GM12878 (cell line): ENCODE measurements at regions not wholly inside any gene's neighbourhood (a gene's known extent, or its start where the extent isn't known, plus 50 kb on each side); places are given as distances from the start of the nearest gene placed in this dataset.

ENCODE experiments used
- ATAC-seq: fragments of 200-7000 bp; cut with Tn5 transposase; 3 replicates; pipeline ENCODE4 v1.9.1; 2020; ENCODE audit warnings: mild to moderate bottlenecking, moderate library complexity
- BruUV-seq: library from RNA; stranded (reverse); fragments of 400-500 nt; replicated peaks from 2 replicates; lab custom pipeline; 2021; lab: Mats Ljungman, UMichigan
- CTCF ChIA-PET: fragments of 300-600 bp; sonication (Branson Sonifier 250); formaldehyde crosslinking; extraction: SDS; loops from one replicate; lab custom pipeline; 2021; ENCODE audit warnings: inconsistent platforms; lab: Yijun Ruan, JAX
- POLR2A ChIA-PET: fragments of 350-600 bp; formaldehyde crosslinking; extraction: SDS; loops from one replicate; lab custom pipeline; 2021; ENCODE audit warnings: inconsistent platforms; lab: Charles Lee
- RAD21 ChIA-PET: fragments of 300-600 bp; sonication (Branson Sonifier 250); formaldehyde crosslinking; loops from one replicate; lab custom pipeline; 2023; ENCODE audit warnings: antibody characterized with exemption; ENCODE audit not compliant: unreplicated experiment; lab: Charles Lee
- SMC1A ChIA-PET: fragments of 300-600 bp; sonication (Branson Sonifier 250); formaldehyde crosslinking; loops from one replicate; lab custom pipeline; 2023; ENCODE audit not compliant: unreplicated experiment, uncharacterized antibody; lab: Charles Lee
- DNase-seq: peaks from one replicate; pipeline ENCODE4 v3.0.0-alpha.2; 2011; ENCODE audit warnings: low read depth, low spot score
- FAIRE-seq: peaks from 3 replicates; lab custom pipeline; 2011; peaks lifted over from hg19 to GRCh38; lab: Jason Lieb, UNC
- H2AFZ ChIP-seq: 2 replicates; pipeline ENCODE4 v1.6.0; 2011; ENCODE audit warnings: low read depth, low read length, control low read depth; ENCODE audit not compliant: control insufficient read depth
- H3K27ac ChIP-seq: 2 replicates; pipeline ENCODE4 v1.5.1; 2011; ENCODE audit warnings: control low read depth; ENCODE audit not compliant: control insufficient read depth, insufficient read depth
- H3K27me3 ChIP-seq, 2 experiments: replicated peaks in 1 of 2; 2 replicates each; pipeline versions ENCODE4 v1.6.0 to v1.6.1; 2011; ENCODE audit warnings: low read length in 1 of 2; ENCODE audit not compliant: control insufficient read depth in 2 of 2, insufficient read depth in 2 of 2
- H3K36me3 ChIP-seq, 2 experiments: 2 replicates each; pipeline ENCODE4 v1.5.1; 2011; ENCODE audit warnings: low read length in 1 of 2; ENCODE audit not compliant: control insufficient read depth in 2 of 2, insufficient read depth in 2 of 2
- H3K4me1 ChIP-seq: 2 replicates; pipeline ENCODE4 v1.6.1; 2011; ENCODE audit warnings: mild to moderate bottlenecking, low read length, moderate library complexity, mixed read lengths; ENCODE audit not compliant: control insufficient read depth, insufficient read depth
- H3K4me2 ChIP-seq: 2 replicates; pipeline ENCODE4 v1.6.0; 2011; ENCODE audit warnings: control low read depth; ENCODE audit not compliant: control insufficient read depth, insufficient read depth
- H3K4me3 ChIP-seq: fragments of 200-600 bp; sonication (generic); 2 replicates; pipeline ENCODE4 v1.5.1; 2016
- H3K79me2 ChIP-seq: 2 replicates; pipeline ENCODE4 v1.6.0; 2011; ENCODE audit warnings: low read length; ENCODE audit not compliant: control insufficient read depth, insufficient read depth
- H3K9ac ChIP-seq: 2 replicates; pipeline ENCODE4 v1.8.0; 2011; ENCODE audit warnings: low read length, control low read depth, mixed read lengths; ENCODE audit not compliant: control insufficient read depth, insufficient read depth
- H3K9me3 ChIP-seq: replicated peaks from 3 replicates; pipeline ENCODE4 v1.5.1; 2011; ENCODE audit warnings: mild to moderate bottlenecking, low read length; ENCODE audit not compliant: control insufficient read depth, insufficient read depth
- H4K20me1 ChIP-seq: 2 replicates; pipeline ENCODE4 v1.6.0; 2011; ENCODE audit not compliant: control insufficient read depth, insufficient read depth
- ASH2L ChIP-seq: fragments of 300-600, 200-600 bp; sonication (generic); IDR thresholded peaks from 2 replicates; pipeline ENCODE4 v1.6.1; 2017; ENCODE audit warnings: low read depth, mild to moderate bottlenecking, borderline replicate concordance
- BCL11A ChIP-seq: IDR thresholded peaks from 2 replicates; pipeline ENCODE4 v1.6.1; 2011; ENCODE audit warnings: low read depth, low read length
- CHD4 ChIP-seq: fragments of 200-600 bp; sonication (generic); IDR thresholded peaks from 2 replicates; pipeline ENCODE4 v1.6.1; 2016; ENCODE audit warnings: mild to moderate bottlenecking
- EGR1 ChIP-seq, 2 experiments: IDR thresholded peaks; 1 replicate in 1 of 2; 2 replicates in 1 of 2; pipeline ENCODE4 v1.6.1; 2011 to 2012; ENCODE audit warnings: low read depth in 2 of 2, low read length in 2 of 2, borderline replicate concordance in 1 of 2, mild to moderate bottlenecking in 1 of 2, moderate library complexity in 1 of 2
- EZH2 ChIP-seq: IDR thresholded peaks from 2 replicates; pipeline ENCODE4 v1.6.1; 2012; ENCODE audit warnings: low read depth, mild to moderate bottlenecking, control low read depth, inconsistent platforms, low read length, borderline replicate concordance; ENCODE audit not compliant: control insufficient read depth
- IKZF1 ChIP-seq: fragments of 450-650 bp; conservative IDR thresholded peaks from 2 replicates; pipeline ENCODE4 v1.6.1; 2017; ENCODE audit warnings: antibody characterized with exemption, mild to moderate bottlenecking
- MEF2A ChIP-seq: IDR thresholded peaks from 2 replicates; pipeline ENCODE4 v1.6.1; 2011; ENCODE audit warnings: low read depth, mild to moderate bottlenecking, low read length, moderate library complexity; ENCODE audit not compliant: insufficient read depth
- POLR2A ChIP-seq: IDR thresholded peaks from 2 replicates; pipeline ENCODE4 v1.6.1; 2011; ENCODE audit warnings: low read depth, mild to moderate bottlenecking, low read length
- SIN3A ChIP-seq: IDR thresholded peaks from 2 replicates; pipeline ENCODE4 v1.6.1; 2012; ENCODE audit warnings: low read depth, low read length, improper control_type of control experiment
- SIX5 ChIP-seq: IDR thresholded peaks from 2 replicates; pipeline ENCODE4 v1.6.1; 2011; ENCODE audit warnings: mild to moderate bottlenecking, low read depth, low read length, moderate library complexity; ENCODE audit not compliant: severe bottlenecking
- SRF ChIP-seq, 2 experiments: IDR thresholded peaks; 2 replicates each; pipeline ENCODE4 v1.6.1; 2011; ENCODE audit warnings: low read depth in 2 of 2, low read length in 2 of 2, mild to moderate bottlenecking in 1 of 2, moderate library complexity in 1 of 2
- STAT3 ChIP-seq: IDR thresholded peaks from 2 replicates; pipeline ENCODE4 v1.6.1; 2011; ENCODE audit warnings: low read depth, low read length, improper control_type of control experiment
- TBL1XR1 ChIP-seq: IDR thresholded peaks from 2 replicates; pipeline ENCODE4 v1.6.1; 2012; ENCODE audit warnings: low read depth, low read length, improper control_type of control experiment
- TCF7 ChIP-seq: IDR thresholded peaks from 2 replicates; pipeline ENCODE4 v1.6.1; 2014; ENCODE audit warnings: antibody characterized with exemption, borderline replicate concordance
- WGBS: methylation state at CpG from one replicate; pipeline ENCODE4 v1.1.6; 2016; ENCODE audit warnings: low lambda C conversion rate; ENCODE audit not compliant: insufficient replicate concordance, insufficient coverage; ENCODE audit errors: missing lambda C conversion rate; 5-methylcytosine and 5-hydroxymethylcytosine counted together
- in situ Hi-C: fragments of 300-500 bp; cut with MboI; formaldehyde crosslinking; loops from 9 replicates; pipeline ENCODE4 v1.14.3; 2018; ENCODE audit warnings: mixed read lengths
- intact Hi-C: fragments of 100-400 bp; cut with micrococcal nuclease; formaldehyde crosslinking; loops from one replicate; pipeline ENCODE4 v1.14.2; 2022; ENCODE audit not compliant: unreplicated experiment
- TF ChIP-seq, protein P1 (sequence below): fragments of 450-650 bp; IDR thresholded peaks from 2 replicates; pipeline ENCODE4 v1.6.1; 2017; ENCODE audit warnings: mild to moderate bottlenecking, low read depth, inconsistent platforms; ENCODE audit not compliant: poor library complexity, severe bottlenecking

DNA sequence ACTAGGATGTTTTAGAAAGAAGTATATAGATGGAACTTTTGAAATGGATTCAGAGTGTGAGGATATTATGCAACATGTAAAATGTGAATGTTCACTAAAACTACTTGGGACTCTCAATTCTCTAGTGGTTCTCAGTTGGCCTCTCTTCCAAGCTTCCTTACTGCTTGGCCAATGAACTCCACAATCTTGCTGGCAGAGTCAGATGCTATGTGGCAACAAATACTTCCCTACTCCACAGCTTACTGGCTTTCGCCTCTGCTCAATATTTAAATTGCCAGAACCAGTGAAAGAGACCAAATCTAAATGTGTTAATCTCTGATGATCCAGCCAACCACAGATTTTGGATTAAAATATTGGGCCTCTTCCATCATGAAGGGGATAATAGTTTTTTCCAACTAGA is 138.4 kb downstream of the HTR1B start:
- Histone ChIP-seq H3K27ac (no peak overlapping the region), H3K4me1 (no peaks in the 10 kb centered on the region), H3K36me3 (no peaks in the 10 kb centered on the region), H3K4me3 (no peak overlapping the region), H2AFZ (no peak overlapping the region), H3K79me2 (no peaks in the 10 kb centered on the region), H3K4me2 (no peak overlapping the region), H3K27me3 (no peaks in the 10 kb centered on the region), H4K20me1 (no peaks in the 10 kb centered on the region), H3K9ac (no peak overlapping the region), H3K9me3 (no peaks in the 10 kb centered on the region; the same call in 2 of the 3 replicates)
- ChIA-PET SMC1A (no interaction called here), RAD21 (no interaction called here), CTCF (no interaction called here), POLR2A (no interaction called here)
- 23% methylated on average over 1 of the region's 1 CpG for WGBS
- no peak for TF ChIP-seq ASH2L
- intact Hi-C loops, result no loop called here
- BruUV-seq, result no TSS peak
- FAIRE-seq (no peak), DNase-seq (no peak), ATAC-seq (no peak)
- in situ Hi-C loops, result no loop called here

DNA sequence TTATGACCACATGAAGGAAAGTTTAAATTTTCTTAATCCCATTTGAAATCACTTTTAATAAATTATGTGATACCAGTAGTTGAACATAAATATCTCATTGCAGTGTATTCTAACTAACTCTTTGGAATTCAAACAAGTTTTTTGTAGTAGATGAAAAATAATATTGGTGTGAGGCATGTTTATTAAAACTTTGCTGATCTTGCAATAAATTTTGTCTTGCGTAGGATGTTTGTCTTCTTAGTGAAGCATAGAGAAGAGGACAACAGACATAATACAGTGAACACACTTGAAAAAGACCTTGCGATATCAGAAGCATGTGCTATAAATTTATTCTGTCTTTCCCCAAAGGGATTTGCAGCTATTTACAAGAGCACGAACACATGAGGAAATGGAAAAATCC is 140.7 kb downstream of the HTR1B start:
- Histone ChIP-seq H3K79me2 (no peaks in the 10 kb centered on the region), H3K36me3 (no peaks in the 10 kb centered on the region), H4K20me1 (no peaks in the 10 kb centered on the region), H3K27ac (no peak overlapping the region), H2AFZ (no peak overlapping the region), H3K4me2 (no peak overlapping the region), H3K9me3 (no peaks in the 10 kb centered on the region; the same call in 2 of the 3 replicates), H3K27me3 (no peaks in the 10 kb centered on the region), H3K4me3 (no peak overlapping the region), H3K9ac (no peak overlapping the region), H3K4me1 (no peaks in the 10 kb centered on the region)
- no peak for ATAC-seq
- SMC1A ChIA-PET, result interaction anchor here (0.6 kb wide), 1 partner anchor 76 kb away, joined by 3 read pairs; no protein-coding TSS in a partner anchor
- intact Hi-C loops (no loop called here), in situ Hi-C loops (no loop called here)
- WGBS, result 58% methylated on average over 3 of the region's 3 CpGs
- CTCF ChIA-PET, result no interaction called here
- BruUV-seq, result no TSS peak
- RAD21 ChIA-PET, result no interaction called here
- no peak for DNase-seq
- no peak for FAIRE-seq
- POLR2A ChIA-PET, result no interaction called here
- TF ChIP-seq POLR2A (no peak), TCF7 (no peak), IKZF1 (no peak), CHD4 (no peak), TBL1XR1 (no peak), STAT3 (no peak), MEF2A (no peak), EGR1 (IDR thresholded peaks at IDR 0.05; ENCODE audit: borderline replicate concordance in 1 of 2, low read depth in 2 of 2, low read length in 2 of 2) (no peak), SIX5 (no peak), SIN3A (no peak), SRF (IDR thresholded peaks at IDR 0.05; ENCODE audit: low read depth in 2 of 2, low read length in 2 of 2) (no peak), EZH2 (no peak), BCL11A (no peak)
- TF ChIP-seq, protein P1, sequence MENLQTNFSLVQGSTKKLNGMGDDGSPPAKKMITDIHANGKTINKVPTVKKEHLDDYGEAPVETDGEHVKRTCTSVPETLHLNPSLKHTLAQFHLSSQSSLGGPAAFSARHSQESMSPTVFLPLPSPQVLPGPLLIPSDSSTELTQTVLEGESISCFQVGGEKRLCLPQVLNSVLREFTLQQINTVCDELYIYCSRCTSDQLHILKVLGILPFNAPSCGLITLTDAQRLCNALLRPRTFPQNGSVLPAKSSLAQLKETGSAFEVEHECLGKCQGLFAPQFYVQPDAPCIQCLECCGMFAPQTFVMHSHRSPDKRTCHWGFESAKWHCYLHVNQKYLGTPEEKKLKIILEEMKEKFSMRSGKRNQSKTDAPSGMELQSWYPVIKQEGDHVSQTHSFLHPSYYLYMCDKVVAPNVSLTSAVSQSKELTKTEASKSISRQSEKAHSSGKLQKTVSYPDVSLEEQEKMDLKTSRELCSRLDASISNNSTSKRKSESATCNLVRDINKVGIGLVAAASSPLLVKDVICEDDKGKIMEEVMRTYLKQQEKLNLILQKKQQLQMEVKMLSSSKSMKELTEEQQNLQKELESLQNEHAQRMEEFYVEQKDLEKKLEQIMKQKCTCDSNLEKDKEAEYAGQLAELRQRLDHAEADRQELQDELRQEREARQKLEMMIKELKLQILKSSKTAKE, result no peak
